Fibroblast of lung (primary cell): ENCODE measurements at regions not wholly inside any gene's neighbourhood (a gene's known extent, or its start where the extent isn't known, plus 50 kb on each side); places are given as distances from the start of the nearest gene placed in this dataset.

ENCODE experiments used
- DNase-seq, 2 donors: peaks; one replicate each; pipeline versions ENCODE4 v3.0.0 to v3.0.0-alpha.2; 2010; ENCODE audit warnings: low read depth in 2 of 2
- H2AFZ ChIP-seq: 2 replicates; pipeline ENCODE4 v1.5.1; 2012; ENCODE audit warnings: low read length, control low read depth, inconsistent platforms
- H3K27ac ChIP-seq: 2 replicates; pipeline ENCODE4 v1.5.1; 2011; ENCODE audit warnings: low read length, control low read depth; ENCODE audit not compliant: insufficient read depth
- H3K27me3 ChIP-seq: 2 replicates; pipeline ENCODE4 v1.5.1; 2011; ENCODE audit warnings: mild to moderate bottlenecking, low read length; ENCODE audit not compliant: control insufficient read depth, insufficient read depth
- H3K36me3 ChIP-seq: 2 replicates; pipeline ENCODE4 v1.5.1; 2011; ENCODE audit warnings: low read length; ENCODE audit not compliant: control insufficient read depth, insufficient read depth
- H3K4me1 ChIP-seq: 2 replicates; pipeline ENCODE4 v1.5.1; 2011; ENCODE audit warnings: low read length; ENCODE audit not compliant: control insufficient read depth, insufficient read depth; ENCODE audit errors: extremely low read depth
- H3K4me2 ChIP-seq: 2 replicates; pipeline ENCODE4 v1.5.1; 2011; ENCODE audit warnings: low read length, control low read depth; ENCODE audit not compliant: insufficient read depth; ENCODE audit errors: extremely low read depth
- H3K4me3 ChIP-seq, 4 experiments: fragments of 200-600 bp in 1 of 4; sonication (generic) in 1 of 4; replicated peaks in 1 of 4; 2 replicates each; pipeline ENCODE4 v1.5.1; 2011 to 2016; ENCODE audit warnings: low read length in 4 of 4, low read depth in 3 of 4, mild to moderate bottlenecking in 3 of 4, control low read depth in 2 of 4, inconsistent platforms in 1 of 4, mixed read lengths in 1 of 4; ENCODE audit not compliant: insufficient read depth in 1 of 4; ENCODE audit errors: control extremely low read depth in 1 of 4
- H3K79me2 ChIP-seq: 2 replicates; pipeline ENCODE4 v1.5.1; 2012; ENCODE audit warnings: mild to moderate bottlenecking, low read length, inconsistent platforms; ENCODE audit not compliant: control insufficient read depth, insufficient read depth
- H3K9ac ChIP-seq: 2 replicates; pipeline ENCODE4 v1.5.1; 2011; ENCODE audit warnings: mild to moderate bottlenecking, low read length, control low read depth; ENCODE audit not compliant: insufficient read depth
- H3K9me3 ChIP-seq: 2 replicates; pipeline ENCODE4 v1.5.1; 2012; ENCODE audit warnings: low read depth, low read length; ENCODE audit not compliant: control insufficient read depth, insufficient read depth
- H4K20me1 ChIP-seq: 2 replicates; pipeline ENCODE4 v1.5.1; 2011; ENCODE audit warnings: low read length; ENCODE audit not compliant: control insufficient read depth, insufficient read depth; ENCODE audit errors: extremely low read depth
- CTCF ChIP-seq, 2 donors: IDR thresholded peaks in 1 of 2; conservative IDR thresholded peaks in 1 of 2; 1 replicate in 1 of 2; 2 replicates in 1 of 2; pipeline ENCODE4 v1.5.1; 2011 to 2012; ENCODE audit warnings: low read length in 2 of 2, control low read depth in 1 of 2, inconsistent platforms in 1 of 2, low read depth in 1 of 2, mild to moderate bottlenecking in 1 of 2
- EZH2 ChIP-seq: IDR thresholded peaks from 2 replicates; pipeline ENCODE4 v1.5.1; 2012; ENCODE audit warnings: low read length, control low read depth, mild to moderate bottlenecking; ENCODE audit errors: missing control alignments

GRCh38 chr4:108303488-108304177 is 134.9 kb upstream of the LEF1 start:
- Histone ChIP-seq H3K36me3 (no peaks in the 10 kb centered on the region), H3K79me2 (no peaks in the 10 kb centered on the region), H3K4me3 (no peak overlapping the region), H3K27ac (no peak overlapping the region), H3K9me3 (no peaks in the 10 kb centered on the region), H4K20me1 (no peaks in the 10 kb centered on the region), H3K9ac (no peak overlapping the region), H3K4me1 (no peaks in the 10 kb centered on the region), H3K4me2 (no peak overlapping the region), H2AFZ (no peak overlapping the region), H3K27me3 (no peaks in the 10 kb centered on the region)
- TF ChIP-seq CTCF (conservative IDR thresholded peaks at IDR 0.05 in 1 of 2, IDR thresholded peaks at IDR 0.05 in 1 of 2; ENCODE audit: low read depth in 1 of 2, low read length in 2 of 2) (no peak), EZH2 (no peak)
- peak; percentile 22 to 75 for DNase-seq

- DNase-seq, result no peak
These were observed 133.0 kb upstream of the LEF1 start for GRCh38 chr4:108301545-108302251.

More at GRCh38 chr4:108301545-108302251, 133.0 kb upstream of the LEF1 start:
- no peak overlapping the region for H3K9ac ChIP-seq
- H3K27ac ChIP-seq, result no peak overlapping the region
- no peaks in the 10 kb centered on the region for H3K27me3 ChIP-seq
- no peaks in the 10 kb centered on the region for H3K4me1 ChIP-seq
- H2AFZ ChIP-seq, result no peak overlapping the region
- no peaks in the 10 kb centered on the region for H4K20me1 ChIP-seq
- H3K36me3 ChIP-seq, result no peaks in the 10 kb centered on the region
- H3K4me2 ChIP-seq, result no peak overlapping the region
- no peaks in the 10 kb centered on the region for H3K79me2 ChIP-seq
- no peaks in the 10 kb centered on the region for H3K9me3 ChIP-seq
- no peak overlapping the region for H3K4me3 ChIP-seq
- no peak for TF ChIP-seq EZH2
- TF ChIP-seq CTCF (conservative IDR thresholded peaks at IDR 0.05 in 1 of 2, IDR thresholded peaks at IDR 0.05 in 1 of 2; ENCODE audit: low read depth in 1 of 2, low read length in 2 of 2), result no peak
